ENCODE measurements at regions not wholly inside any gene's neighbourhood (a gene's known extent, or its start where the extent isn't known, plus 50 kb on each side); places are given as distances from the start of the nearest gene placed in this dataset.

DNA sequence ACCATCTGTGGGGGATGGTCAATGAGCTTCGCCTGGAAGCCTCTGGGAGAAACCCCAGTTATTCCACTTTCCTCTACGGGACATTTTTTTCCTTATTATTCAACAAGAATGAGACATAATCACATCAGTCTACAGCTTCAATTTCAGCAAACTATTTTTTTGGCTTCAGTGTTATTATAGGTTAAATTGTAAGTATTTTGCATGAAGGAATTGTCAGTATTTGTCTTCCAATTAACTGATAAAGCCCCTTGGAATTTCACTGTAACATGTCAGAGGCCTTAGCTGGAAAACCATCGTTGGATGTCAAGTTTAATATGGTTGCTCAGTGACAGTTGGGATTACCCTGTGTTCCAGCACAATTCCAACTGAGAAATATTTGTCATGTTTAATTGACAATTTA is 480.9 kb upstream of the CHST9 start:
- Histone ChIP-seq H4K20me1 (ENCODE audit: control insufficient read depth, insufficient read depth, insufficient read length) (no peaks in the 10 kb centered on the region), H3K27ac (ENCODE audit: insufficient read length, low read depth, low read length) (no peak overlapping the region), H3K9ac (ENCODE audit: extremely low read depth, insufficient read length, low read length) (no peak overlapping the region), H3K56ac (ENCODE audit: insufficient read length, low read depth, low read length) (no peak overlapping the region), H3K14ac (ENCODE audit: insufficient read depth, low read length) (no peak overlapping the region), H3K9me3 (ENCODE audit: control insufficient read depth, low read depth, low read length) (no peaks in the 10 kb centered on the region), H2AFZ (ENCODE audit: low read length) (no peak overlapping the region), H4K8ac (replicated peaks; ENCODE audit: insufficient read length, low read depth, low read length) (no peak overlapping the region), H3K79me1 (ENCODE audit: insufficient read depth, low read depth, low read length, poor library complexity, severe bottlenecking) (no peaks in the 10 kb centered on the region), H3K18ac (ENCODE audit: insufficient read length, low read depth, low read length) (no peak overlapping the region), H3K4ac (ENCODE audit: low read depth, low read length) (no peak overlapping the region), H2BK12ac (ENCODE audit: insufficient read length, low read depth, low read length) (no peak overlapping the region), H2BK120ac (ENCODE audit: low read depth, low read length, poor library complexity, severe bottlenecking) (no peak overlapping the region), H4K5ac (ENCODE audit: insufficient read length, low read depth, low read length) (no peak overlapping the region), H3K27me3 (ENCODE audit: insufficient read depth, low read length) (no peaks in the 10 kb centered on the region), H2BK20ac (ENCODE audit: low read depth, low read length, poor library complexity, severe bottlenecking) (no peak overlapping the region), H2AK5ac (ENCODE audit: insufficient read length, low read length) (no peak overlapping the region), H3K79me2 (ENCODE audit: insufficient read depth, low read length) (no peaks in the 10 kb centered on the region), H3K4me1 (ENCODE audit: insufficient read depth, low read length) (peaks cover 8% of the 10 kb centered on the region; the same call in 1 of the 2 replicates), H2BK15ac (ENCODE audit: low read depth, low read length) (no peak overlapping the region), H4K91ac (ENCODE audit: insufficient read length, low read depth, low read length) (no peak overlapping the region), H3K4me2 (ENCODE audit: insufficient read depth, insufficient read length, low read length) (no peak overlapping the region), H3K23me2 (ENCODE audit: insufficient read length, low read depth, low read length, poor library complexity, severe bottlenecking) (no peaks in the 10 kb centered on the region), H3T11ph (ENCODE audit: low read length) (no peak overlapping the region), H3K23ac (ENCODE audit: insufficient read length, low read depth, low read length) (no peak overlapping the region), H2BK5ac (ENCODE audit: insufficient read length, low read length) (no peak overlapping the region)
- no peaks in the 10 kb centered on the region for H3K27me3 Mint-ChIP-seq (ENCODE audit: low read depth)
- WGBS (ENCODE audit: extremely low coverage, insufficient read length, low lambda C conversion rate) = no CpG with 5 or more reads among the region's 3 CpGs
- peak overlapping the region in 2 of 3 experiments; percentile 49 to 96; a peak in 3 of 7 replicates for H3K27ac Mint-ChIP-seq
- TF ChIP-seq, protein P1, sequence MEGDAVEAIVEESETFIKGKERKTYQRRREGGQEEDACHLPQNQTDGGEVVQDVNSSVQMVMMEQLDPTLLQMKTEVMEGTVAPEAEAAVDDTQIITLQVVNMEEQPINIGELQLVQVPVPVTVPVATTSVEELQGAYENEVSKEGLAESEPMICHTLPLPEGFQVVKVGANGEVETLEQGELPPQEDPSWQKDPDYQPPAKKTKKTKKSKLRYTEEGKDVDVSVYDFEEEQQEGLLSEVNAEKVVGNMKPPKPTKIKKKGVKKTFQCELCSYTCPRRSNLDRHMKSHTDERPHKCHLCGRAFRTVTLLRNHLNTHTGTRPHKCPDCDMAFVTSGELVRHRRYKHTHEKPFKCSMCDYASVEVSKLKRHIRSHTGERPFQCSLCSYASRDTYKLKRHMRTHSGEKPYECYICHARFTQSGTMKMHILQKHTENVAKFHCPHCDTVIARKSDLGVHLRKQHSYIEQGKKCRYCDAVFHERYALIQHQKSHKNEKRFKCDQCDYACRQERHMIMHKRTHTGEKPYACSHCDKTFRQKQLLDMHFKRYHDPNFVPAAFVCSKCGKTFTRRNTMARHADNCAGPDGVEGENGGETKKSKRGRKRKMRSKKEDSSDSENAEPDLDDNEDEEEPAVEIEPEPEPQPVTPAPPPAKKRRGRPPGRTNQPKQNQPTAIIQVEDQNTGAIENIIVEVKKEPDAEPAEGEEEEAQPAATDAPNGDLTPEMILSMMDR (conservative IDR thresholded peaks at IDR 0.05) = no peak
- no peak overlapping the region for H3K4me3 Mint-ChIP-seq
- peaks cover 0 to 2% (median 2%) of the 10 kb centered on the region in 3 experiments; a peak in 3 of 7 replicates for H3K36me3 Mint-ChIP-seq (ENCODE audit: insufficient read depth in 1 of 3, low read depth in 3 of 3)
- peaks cover 45 to 49% of the 10 kb centered on the region in 2 experiments for H3K4me1 Mint-ChIP-seq
- DNase-seq = no peak
- no peaks in the 10 kb centered on the region; a peak in 1 of 5 replicates for H3K9me3 Mint-ChIP-seq
